ENCODE measurements at regions not wholly inside any gene's neighbourhood (a gene's known extent, or its start where the extent isn't known, plus 50 kb on each side); places are given as distances from the start of the nearest gene placed in this dataset.

- TF ChIP-seq CTCF (IDR thresholded peaks at IDR 0.05 in 2 of 3, conservative IDR thresholded peaks at IDR 0.05 in 1 of 3; ENCODE audit: borderline replicate concordance in 1 of 3, insufficient read depth in 1 of 3, low read depth in 2 of 3, low read length in 2 of 3) (no peak), CEBPB (IDR thresholded peaks at IDR 0.05; ENCODE audit: low read depth) (no peak), SIN3A (IDR thresholded peaks at IDR 0.05; ENCODE audit: low read depth) (no peak), POLR2A (IDR thresholded peaks at IDR 0.05; ENCODE audit: borderline replicate concordance, extremely low read depth, insufficient read depth, insufficient read length) (no peak), EZH2phosphoT487 (IDR thresholded peaks at IDR 0.05; ENCODE audit: borderline replicate concordance) (no peak)
These were observed 165.6 kb upstream of the NBEA start for GRCh38 chr13:34776390-34776981.
